HG03378 (cell line): ENCODE measurements at regions not wholly inside any gene's neighbourhood (a gene's known extent, or its start where the extent isn't known, plus 50 kb on each side); places are given as distances from the start of the nearest gene placed in this dataset.
A peak's percentile ranks its signal among the peaks of the same experiment; 100 is the strongest.
"Not testable (repeated sequence)": the region's sequence is repeated elsewhere in the genome, so short reads cannot be mapped to it uniquely, and the experiment has no call there.

ENCODE experiments used
- ATAC-seq: cut with Tn5 transposase; IDR thresholded peaks from one replicate; pipeline ENCODE4 v1.9.1; 2021; ENCODE audit warnings: mild to moderate bottlenecking, moderate library complexity; ENCODE audit not compliant: unreplicated experiment

DNA sequence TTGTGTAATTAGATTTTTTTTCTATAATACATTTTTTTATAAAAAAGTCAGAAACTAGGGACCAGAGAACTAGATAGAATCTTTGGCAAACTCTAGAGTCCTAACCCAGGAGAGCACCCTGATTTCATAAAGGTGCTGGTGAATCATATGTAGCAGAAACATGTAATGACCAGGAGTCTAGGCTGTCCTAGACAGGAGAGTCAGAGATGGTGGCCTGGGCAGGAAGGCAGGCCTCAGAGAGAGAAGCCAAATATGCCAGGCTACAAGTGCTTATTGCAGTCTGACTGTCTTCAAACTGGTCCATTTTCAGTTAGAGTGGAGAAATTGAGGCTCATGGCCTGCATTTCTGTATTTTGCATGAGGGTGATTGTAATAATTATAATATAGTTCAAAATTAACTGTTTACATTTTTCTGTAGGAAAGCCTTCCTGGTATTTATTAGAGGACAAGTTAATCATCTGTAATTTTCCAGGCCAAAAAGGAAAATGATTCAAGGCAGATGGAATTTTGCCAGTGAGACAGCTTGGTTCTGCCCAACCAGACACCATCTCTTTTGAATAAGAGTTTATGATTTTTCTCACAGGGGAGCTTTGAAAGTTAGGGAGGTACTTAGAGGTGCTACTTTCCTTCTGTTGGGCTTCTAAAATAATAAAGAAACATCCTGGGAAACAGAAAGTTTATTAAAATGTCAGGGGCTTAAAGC, 129.8 kb downstream of the S1PR1 start:
- no peak for ATAC-seq

DNA sequence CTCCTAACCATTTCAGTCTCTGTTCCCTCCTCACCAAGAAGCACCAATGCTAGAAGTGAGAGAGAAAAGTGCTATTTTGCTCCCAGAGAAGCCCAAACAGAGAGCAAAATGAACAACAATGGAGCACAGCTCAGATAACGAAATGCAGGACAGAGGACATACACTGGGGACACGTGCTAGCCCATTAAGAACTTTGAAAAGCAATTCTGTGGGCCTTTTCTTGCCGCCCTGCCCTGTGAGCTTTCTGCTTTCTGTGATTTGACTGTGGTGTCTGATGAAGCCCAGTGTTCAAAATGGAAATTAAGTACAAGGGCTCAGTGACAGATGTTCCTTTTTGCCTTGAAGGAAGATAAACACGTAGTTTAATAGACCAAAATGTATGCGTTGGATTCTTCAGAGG, 130.8 kb downstream of the S1PR1 start:
- no peak for ATAC-seq

DNA sequence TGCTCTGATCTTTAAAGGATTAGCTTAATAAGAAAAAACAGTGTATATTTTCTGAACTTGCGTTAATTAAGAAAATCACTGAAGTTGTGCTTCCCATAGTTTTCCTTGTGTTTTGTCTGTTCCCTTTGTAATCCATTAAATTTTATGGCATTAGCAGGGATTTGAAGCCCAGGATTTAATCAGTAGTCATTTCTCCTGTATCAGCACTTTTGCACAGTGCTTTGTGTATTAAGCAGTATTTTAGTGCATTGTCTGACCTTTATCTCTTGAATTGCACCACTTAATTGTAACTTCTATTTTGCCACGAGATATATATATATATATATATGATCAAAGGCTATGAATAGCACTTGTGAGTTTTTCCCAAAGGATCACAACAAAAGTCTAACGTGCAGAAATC, 133.7 kb downstream of the S1PR1 start:
- no peak for ATAC-seq

DNA sequence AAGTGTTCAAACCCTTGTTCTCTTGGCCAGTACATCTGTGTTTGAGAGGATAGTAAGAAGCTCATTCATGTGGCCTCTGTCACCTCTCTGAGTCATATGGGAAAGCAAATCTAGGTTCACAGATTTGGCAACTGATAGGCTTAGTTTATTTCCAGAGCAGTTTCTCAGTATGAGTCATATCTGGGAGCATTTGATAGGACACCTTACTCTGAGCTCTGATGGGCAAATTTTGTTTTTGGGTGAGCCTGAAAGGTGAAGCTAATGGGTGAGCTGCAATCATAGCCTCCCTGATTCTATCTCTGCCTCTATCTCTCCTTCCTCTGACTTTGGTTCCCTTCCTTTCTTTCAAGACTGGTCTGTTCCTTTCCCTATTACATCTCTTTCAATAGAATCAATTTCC, 134.4 kb downstream of the S1PR1 start:
- peak; percentile 98 for ATAC-seq

DNA sequence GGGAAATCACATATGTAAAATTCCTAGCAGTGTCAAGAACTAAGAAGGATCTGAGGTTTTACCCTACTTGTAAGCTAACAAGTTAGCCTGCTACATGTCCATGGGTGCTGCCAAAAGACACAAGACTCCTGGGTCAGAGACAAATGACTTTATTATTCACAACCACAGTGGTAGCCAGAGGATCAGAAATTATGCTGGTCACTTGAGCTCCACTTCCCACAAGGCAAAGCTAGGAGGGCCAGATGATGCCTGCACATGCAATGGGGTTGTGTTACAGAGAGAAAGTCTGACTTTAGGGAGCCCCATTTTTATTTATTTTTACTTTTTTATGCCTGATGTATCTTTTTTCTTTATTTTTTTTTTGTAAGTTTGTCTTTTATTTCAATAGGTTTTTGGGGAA, 136.8 kb downstream of the S1PR1 start:
- ATAC-seq, result no peak

DNA sequence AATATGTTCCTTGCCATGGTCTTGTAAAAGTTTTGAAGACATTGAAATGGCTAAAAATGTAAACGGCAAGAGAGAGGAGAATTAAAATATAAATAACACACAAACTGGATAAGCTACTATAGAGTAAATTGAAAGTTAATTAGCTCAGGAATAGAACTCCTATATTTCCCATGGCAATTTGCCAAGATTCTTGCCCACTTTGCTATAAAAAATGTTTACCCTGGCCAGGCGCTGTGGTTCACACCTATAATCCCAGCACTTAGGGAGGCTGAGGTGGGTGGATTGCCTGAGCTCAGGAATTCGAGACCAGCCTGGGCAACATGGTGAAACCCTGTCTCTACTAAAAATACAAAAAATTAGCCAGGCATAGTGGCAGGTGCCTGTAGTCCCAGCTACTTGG, 138.6 kb downstream of the S1PR1 start:
- ATAC-seq, result not testable (repeated sequence)

DNA sequence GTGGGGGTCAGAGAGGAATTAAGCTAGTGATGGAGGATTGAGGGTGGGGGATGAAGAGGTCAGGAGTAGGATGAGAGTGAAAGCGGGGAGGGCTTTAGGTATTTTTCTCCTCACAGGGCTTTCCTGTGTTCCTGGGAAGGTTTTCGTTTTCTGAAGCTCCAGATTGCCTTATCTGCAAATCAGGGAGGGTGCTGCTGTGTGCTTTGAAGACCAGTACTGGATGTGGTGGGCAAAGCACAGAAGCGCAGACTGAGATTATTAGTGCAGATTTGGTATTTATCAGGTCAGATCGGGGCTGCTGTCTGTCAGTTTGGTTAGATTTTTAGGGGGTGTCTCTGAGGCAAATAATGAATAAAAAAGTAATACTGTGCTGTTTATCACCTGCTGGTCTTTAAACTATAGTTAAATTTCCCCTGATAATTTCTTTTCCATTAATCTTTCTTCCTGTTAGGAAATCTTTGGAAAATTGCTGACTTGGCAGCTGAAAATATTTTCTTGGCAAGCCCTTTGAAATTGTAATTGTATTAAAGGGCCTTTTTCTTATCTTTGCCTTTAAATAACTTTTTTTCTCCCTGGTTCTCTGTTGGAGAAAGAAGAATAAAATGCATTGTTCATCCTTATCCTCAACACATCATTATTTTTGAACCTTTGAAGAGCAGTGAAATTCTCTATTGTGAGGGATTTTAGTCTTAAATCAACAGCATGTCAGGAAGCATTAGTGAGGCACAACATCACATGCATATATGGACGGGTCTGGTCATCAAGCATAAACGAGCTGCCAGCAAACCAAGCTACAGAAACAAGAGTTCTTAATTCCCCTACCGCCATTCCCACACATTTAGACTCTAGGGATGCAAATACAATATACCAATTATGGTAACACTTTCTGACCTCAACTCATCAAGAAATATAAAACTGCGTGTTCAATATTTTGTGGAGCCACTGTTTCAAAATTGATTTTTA, 139.6 kb downstream of the S1PR1 start:
- ATAC-seq, result no peak

DNA sequence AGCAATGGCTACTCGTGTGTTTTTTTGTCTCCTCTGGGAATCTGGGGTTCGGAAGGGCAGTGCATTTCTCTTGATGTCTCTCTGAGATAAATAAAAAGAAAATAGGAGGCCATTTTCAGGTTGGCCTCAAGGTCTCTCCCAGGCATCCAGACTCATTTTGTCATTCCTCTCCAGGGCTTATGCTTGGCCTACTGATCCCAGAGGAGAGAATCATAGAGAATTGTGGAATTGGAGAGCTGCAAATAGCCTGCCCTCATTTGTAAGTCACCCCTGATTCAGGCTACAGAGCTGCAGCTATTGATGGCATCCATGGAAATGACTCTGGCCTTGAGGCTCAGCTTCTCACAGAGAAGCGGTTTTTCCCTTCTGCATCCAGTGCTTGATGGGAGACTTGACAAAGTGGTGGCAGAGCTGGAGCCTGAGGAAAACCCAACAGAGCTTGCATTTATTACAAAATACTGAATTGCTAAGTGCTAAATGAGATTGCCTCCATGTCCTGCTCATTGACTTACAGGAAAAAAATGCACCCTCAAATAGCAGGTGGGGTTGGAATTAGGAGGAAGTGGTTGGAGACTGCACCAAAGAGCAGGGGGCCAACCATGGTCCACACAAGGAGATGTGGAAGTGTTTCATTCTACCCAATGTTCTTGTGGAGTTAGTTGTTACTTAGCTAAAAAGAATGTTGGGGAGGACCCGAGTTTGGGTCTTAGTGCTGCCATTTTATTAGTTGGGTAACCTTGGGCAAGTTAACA, 140.4 kb downstream of the S1PR1 start:
- no peak for ATAC-seq

DNA sequence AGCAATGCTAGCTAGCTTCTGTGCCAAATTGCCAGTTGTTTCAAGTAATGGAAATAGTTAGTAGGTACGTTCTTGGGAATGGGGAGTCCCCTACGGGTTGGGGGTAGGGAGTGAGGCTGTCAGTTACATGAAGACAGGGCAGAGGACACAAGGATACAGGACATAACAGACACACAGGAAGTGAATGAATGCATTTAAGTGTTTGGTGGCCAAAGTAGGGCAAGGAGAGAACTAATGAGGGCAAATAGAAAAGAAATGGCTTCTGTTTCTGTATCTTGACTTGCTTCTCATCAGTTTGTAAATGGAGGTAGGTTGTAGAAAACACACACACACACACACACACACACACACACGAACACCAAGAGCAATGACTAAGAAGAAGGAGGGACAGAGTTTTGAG, 142.2 kb downstream of the S1PR1 start:
- ATAC-seq, result no peak

DNA sequence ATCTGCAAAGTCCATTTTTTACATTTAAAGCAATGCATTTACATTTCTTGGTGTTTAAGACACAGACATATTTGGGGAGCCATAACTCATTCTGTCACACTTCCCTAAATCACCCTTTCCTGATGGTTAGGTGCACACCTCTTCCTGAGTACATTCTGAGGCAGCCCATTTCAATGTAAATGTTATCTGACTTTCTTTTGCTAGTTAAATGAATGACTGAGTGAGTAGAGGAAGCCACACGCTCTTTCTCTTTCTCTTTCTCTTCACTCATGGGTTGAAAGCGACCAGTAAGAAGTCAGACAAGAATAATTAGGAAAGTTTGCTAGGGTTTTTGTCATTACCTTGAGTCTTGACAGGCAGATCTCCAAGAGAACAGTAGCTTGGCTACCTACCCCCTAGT, 143.1 kb downstream of the S1PR1 start:
- ATAC-seq, result peak; percentile 97

DNA sequence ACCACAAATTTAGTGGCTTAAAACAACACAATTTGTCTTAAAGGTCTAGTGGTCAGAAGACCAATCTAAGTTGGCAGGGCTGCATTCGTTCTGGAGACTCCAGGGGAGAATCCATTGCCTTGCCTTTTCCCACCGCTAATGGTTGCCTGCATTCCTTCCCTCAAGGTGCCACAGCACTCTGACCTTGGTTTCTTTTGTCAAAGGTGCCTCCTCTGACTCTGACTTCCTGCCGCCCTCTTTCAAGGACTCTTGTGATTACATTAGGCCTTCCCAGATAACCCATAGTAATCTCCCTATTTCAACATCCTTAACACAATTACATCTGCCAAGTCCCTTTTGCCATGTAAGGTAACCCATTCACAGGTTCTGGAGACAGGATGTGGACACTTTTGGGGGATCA, 145.3 kb downstream of the S1PR1 start:
- ATAC-seq, result no peak

DNA sequence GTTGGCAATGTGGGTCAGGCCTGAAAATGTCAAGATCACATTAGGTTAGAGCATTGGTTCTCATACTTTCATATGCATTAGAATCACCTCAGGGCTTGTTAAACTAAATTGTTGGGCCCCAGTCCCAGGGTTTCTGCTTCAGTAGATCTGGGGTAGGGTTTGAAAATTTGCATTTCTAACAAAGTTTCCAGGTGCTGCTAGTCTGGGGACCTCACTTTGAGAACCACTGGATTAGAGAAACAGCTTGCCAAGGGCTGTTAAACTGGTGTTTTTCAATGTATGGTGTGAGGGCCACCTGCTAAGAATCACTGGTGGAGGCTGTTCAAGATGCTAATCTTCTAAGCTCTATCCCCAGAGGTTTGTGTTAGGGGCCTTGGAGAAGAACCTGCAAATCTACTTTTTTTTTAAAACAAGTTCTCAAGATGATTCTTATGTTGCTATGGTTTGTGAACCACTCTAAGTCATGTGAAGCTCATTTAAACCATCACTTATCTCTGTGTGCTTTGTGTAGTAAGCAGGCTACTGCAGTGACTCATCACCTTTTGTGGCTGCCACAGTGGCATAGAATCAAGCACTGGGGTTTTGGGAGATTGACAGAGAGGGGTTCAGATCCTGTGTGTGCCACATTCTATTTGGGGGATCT, 152.2 kb downstream of the S1PR1 start:
- ATAC-seq, result peak; percentile 94

DNA sequence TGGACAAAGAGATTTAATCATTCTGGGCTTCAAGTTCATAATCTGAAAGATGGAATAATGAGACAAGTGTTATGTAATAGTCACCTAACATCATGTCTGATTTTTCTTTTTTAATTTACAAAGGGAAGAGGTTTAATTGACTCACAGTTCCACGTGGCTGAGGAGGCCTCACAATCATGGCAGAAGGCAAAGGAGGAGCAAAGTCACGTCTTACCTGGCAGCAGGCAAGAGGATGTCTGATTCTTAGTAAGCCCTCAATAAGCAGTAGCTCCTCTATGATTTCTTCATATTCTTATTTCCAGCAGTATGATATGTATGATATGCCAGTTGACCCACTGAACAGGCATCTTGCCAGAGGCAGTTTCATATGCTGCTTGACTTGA, 152.7 kb downstream of the S1PR1 start:
- ATAC-seq, result no peak

DNA sequence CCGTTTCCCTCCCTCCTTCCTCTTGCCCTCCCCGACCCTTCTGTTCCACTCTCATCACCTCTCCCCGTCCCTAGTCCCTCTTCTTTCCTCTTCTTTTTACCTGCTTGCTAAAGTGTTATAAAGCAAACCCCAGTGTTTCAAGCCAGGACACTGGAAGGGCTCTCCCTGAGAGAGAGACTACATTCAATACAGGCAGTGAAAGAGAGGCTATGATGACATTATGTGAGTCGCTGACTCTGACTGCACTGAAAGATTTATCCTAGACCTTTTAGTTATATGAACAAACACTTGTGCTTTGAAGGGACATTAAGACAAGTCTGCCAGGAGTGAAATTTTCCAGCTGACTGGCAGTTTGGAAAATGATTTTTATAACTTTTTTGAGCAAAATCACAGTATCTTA, 155.7 kb downstream of the S1PR1 start:
- no peak for ATAC-seq

DNA sequence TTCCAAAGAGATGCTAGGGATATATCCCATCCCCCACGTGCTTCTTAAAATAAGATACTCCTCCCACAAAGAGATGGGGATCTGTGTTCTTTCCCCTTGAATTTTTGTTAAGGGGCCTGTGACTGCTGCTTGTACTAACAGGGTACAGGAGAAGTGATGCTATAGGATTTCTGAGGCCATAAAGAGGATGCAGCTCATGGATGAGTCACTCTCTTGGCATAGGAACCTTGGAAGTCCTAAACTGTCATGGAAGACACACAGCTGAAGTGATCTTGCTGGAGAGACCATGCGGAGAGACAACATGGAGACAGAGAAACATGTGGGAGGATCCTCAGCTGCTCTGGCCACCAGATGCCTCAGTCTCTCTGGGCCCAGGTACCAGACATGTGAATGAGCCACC, 157.2 kb downstream of the S1PR1 start:
- ATAC-seq, result no peak

DNA sequence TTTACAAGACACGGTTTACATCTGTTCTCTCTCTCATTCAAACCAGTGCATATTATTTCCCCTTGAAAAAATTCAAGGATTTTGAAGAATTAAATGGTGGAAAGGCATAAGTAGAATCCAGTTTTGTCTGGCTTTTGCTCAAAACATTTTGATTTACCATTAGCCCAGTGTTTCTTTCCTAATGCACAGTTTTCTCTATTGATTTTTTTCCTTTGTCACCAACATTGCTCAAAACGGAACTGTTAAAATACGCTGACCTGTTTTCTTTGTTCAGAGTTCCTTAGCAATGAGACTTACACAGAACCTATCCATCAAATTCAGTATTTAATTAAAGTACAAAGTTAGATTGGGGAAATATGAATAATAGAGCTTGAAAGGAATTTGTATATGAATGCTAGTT, 162.4 kb downstream of the S1PR1 start:
- ATAC-seq, result no peak

DNA sequence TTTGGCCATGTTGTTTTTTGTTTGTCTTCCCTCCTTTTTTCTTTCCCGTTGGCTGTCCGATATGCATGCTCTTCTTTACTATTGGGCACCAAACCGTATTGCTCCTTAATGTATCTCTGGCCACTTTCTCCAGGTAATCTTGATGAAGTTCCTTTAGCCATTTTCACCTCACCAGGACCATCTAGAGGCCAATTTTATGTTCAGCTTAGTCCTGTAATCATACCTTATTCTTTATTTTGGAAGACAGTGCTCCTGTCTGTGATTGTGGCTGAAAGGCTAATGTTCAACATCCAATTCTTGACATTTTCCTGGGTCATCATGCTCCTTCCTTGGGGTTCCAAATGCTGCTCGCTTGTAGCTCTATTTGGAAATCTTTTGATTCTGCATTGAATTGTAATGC, 169.5 kb downstream of the S1PR1 start:
- no peak for ATAC-seq

DNA sequence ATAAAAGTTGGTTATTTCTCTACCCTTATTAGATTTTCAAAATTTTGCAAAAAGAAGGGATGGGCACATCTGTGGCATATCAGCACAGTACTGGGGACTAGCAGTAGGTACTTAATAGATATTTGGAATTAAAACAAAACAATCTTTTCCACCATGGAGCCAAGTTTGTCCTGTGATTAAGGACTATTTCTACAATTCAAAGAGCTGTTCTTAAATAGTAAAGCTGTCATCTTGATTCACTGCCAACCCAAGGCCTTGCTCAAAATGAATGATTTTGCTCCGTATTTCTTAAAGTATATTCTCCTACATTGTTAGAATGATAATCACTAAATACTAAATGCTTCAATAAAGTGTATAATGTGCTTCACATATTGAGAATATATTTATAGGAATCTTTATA, 169.9 kb downstream of the S1PR1 start:
- no peak for ATAC-seq

DNA sequence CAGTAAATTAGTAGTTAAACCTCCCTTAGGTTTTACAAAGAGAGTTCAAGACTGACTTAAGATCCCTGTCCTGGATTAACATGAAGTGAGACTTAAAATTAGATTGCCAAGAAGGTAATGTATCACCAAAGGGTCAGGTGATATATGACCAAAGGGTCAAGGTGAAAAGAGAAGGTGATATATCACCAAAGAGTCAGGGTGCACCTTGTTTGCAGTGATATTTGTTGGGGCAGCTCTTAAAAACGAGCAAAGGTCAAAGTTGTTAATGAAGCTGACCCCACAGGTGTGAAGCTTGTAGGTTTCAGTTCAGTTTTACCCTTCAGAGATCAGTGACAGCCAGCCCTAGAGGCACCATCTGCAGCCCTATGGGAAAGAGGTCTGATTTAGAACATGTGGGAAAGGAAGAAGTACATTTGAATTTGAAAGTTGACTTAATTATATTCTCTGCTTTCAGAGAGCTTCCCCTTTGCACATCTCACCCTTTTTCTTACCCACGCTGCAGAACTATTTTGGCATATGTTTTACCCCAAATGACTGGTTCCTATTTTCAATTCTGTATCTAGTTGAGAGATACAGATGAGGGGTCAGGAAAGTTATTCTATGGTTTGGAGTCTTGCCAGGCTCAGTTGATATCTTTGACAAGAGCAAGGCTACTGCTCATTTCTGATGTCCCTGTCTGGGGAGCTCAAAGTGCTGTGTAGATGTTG, 170.8 kb downstream of the S1PR1 start:
- ATAC-seq, result peak; percentile 80

DNA sequence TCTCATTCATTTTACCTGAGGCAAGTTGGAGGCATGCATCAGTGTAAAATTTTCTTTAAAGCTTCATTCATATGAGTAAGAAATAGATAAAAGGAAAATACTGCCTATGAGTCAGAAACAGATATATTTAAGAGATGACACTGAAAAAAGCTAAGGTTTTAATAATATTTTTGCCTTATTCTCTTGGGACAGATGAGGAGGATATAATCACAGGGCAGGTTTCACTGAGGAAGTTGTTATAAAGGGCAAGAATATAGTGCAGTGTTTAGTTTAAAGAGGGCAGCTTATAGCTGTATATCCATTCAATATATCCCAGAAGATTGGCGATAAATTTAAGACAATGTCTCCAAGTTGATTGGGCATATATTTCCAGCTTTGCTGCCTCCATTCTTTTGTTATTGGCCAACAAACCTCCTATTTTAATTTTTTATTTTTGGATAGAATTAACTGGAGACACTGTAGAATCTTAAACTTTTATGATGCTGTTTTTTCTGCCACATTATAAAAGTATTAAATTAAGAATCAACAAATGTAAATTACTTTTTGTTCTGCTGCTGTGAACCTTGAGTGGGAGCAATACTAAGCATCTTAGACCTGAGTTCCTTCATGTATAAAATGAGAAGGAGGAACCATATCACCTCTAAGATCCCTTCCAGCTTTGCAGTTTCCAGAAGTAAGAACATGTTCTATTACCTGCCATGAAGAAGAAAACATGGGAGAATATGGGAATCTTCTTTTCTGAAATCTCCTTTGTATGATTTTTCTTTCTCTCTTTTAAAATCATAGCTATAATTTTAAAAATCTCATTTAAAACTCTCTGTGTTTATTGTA, 171.6 kb downstream of the S1PR1 start:
- ATAC-seq, result peak; percentile 16
